ENCODE measurements at regions not wholly inside any gene's neighbourhood (a gene's known extent, or its start where the extent isn't known, plus 50 kb on each side); places are given as distances from the start of the nearest gene placed in this dataset.

- TF ChIP-seq BHLHE40 (IDR thresholded peaks at IDR 0.05; ENCODE audit: low read depth, low read length) (no peak), RCOR1 (IDR thresholded peaks at IDR 0.05; ENCODE audit: insufficient replicate concordance, low read length) (no peak), USF2 (IDR thresholded peaks at IDR 0.05; ENCODE audit: low read depth, low read length) (no peak), CHD1 (IDR thresholded peaks at IDR 0.05; ENCODE audit: low read depth, low read length) (no peak), NFE2L2 (IDR thresholded peaks at IDR 0.05; ENCODE audit: low read depth, low read length) (no peak), CEBPB (IDR thresholded peaks at IDR 0.05; ENCODE audit: low read depth, low read length) (no peak), SMC3 (IDR thresholded peaks at IDR 0.05; ENCODE audit: low read depth, low read length) (no peak), POLR2A (IDR thresholded peaks at IDR 0.05; ENCODE audit: low read depth, low read length) (no peak), RAD21 (IDR thresholded peaks at IDR 0.05; ENCODE audit: low read length) (no peak)
- TF ChIP-seq, protein P1, sequence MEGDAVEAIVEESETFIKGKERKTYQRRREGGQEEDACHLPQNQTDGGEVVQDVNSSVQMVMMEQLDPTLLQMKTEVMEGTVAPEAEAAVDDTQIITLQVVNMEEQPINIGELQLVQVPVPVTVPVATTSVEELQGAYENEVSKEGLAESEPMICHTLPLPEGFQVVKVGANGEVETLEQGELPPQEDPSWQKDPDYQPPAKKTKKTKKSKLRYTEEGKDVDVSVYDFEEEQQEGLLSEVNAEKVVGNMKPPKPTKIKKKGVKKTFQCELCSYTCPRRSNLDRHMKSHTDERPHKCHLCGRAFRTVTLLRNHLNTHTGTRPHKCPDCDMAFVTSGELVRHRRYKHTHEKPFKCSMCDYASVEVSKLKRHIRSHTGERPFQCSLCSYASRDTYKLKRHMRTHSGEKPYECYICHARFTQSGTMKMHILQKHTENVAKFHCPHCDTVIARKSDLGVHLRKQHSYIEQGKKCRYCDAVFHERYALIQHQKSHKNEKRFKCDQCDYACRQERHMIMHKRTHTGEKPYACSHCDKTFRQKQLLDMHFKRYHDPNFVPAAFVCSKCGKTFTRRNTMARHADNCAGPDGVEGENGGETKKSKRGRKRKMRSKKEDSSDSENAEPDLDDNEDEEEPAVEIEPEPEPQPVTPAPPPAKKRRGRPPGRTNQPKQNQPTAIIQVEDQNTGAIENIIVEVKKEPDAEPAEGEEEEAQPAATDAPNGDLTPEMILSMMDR (conservative IDR thresholded peaks at IDR 0.05; ENCODE audit: low read depth, low read length): no peak
- TF ChIP-seq, protein P2, sequence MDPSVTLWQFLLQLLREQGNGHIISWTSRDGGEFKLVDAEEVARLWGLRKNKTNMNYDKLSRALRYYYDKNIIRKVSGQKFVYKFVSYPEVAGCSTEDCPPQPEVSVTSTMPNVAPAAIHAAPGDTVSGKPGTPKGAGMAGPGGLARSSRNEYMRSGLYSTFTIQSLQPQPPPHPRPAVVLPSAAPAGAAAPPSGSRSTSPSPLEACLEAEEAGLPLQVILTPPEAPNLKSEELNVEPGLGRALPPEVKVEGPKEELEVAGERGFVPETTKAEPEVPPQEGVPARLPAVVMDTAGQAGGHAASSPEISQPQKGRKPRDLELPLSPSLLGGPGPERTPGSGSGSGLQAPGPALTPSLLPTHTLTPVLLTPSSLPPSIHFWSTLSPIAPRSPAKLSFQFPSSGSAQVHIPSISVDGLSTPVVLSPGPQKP (IDR thresholded peaks at IDR 0.05; ENCODE audit: borderline replicate concordance, low read depth, low read length): no peak
Measured at GRCh38 chr4:54554339-54554990, 103.3 kb upstream of the KIT start.

Data from IMR-90 (cell line).